Right cardiac atrium (tissue), 5 donors: ENCODE measurements at regions not wholly inside any gene's neighbourhood (a gene's known extent, or its start where the extent isn't known, plus 50 kb on each side); places are given as distances from the start of the nearest gene placed in this dataset.

ENCODE experiments used
- ATAC-seq, 2 donors: fragments of 200-7000 bp; cut with Tn5 transposase; one replicate each; pipeline versions ENCODE4 v1.8.0 to v1.9.1; 2020; ENCODE audit warnings: moderate library complexity in 2 of 2, mild to moderate bottlenecking in 1 of 2
- DNase-seq, 3 donors: peaks; one replicate each; pipeline ENCODE4 v3.0.0-alpha.2; 2020
- H3K27ac ChIP-seq: one replicate; pipeline ENCODE4 v1.5.1; 2013; ENCODE audit warnings: mild to moderate bottlenecking, low read length, control low read depth, moderate library complexity
- H3K27me3 ChIP-seq: one replicate; pipeline ENCODE4 v1.6.1; 2013; ENCODE audit not compliant: control insufficient read depth, insufficient read depth
- H3K4me1 ChIP-seq: one replicate; pipeline ENCODE4 v1.6.1; 2013; ENCODE audit warnings: low read length; ENCODE audit not compliant: control insufficient read depth, insufficient read depth
- H3K4me3 ChIP-seq: one replicate; pipeline ENCODE4 v1.5.1; 2013; ENCODE audit warnings: low read length, control low read depth
- H3K9me3 ChIP-seq: one replicate; pipeline ENCODE4 v1.6.1; 2013; ENCODE audit warnings: low read length; ENCODE audit not compliant: control insufficient read depth
- WGBS: extraction: QIAGEN DNeasy Blood & Tissue Kit; methylation state at CpG from one replicate; pipeline ENCODE4 v1.1.7; 2013; 5-methylcytosine and 5-hydroxymethylcytosine counted together
- intact Hi-C, 4 donors: fragments of 100-400 bp; cut with DNase I; formaldehyde crosslinking; loops; one replicate each; pipeline versions ENCODE4 v1.11.0 to v1.14.0; 2022 to 2023
- donor health status: healthy with polysubstance abuse.
- donor health status: DM: no; HTN: yes; CAD: no.
- donor health status: DM: no; HTN: no; CAD: no.
- donor health status: DM: no; HTN: yes; CAD: no; lungs with severe emphysema.
- donor health status: DM: yes; HTN: yes; CAD: no.

GRCh38 chr2:20150110-20150706 lies 74.7 kb downstream of the SDC1 start:
- 91% methylated on average over 5 of the region's 5 CpGs for WGBS
- no peak for ATAC-seq
- Histone ChIP-seq H3K27me3 (no peaks in the 10 kb centered on the region), H3K4me1 (no peaks in the 10 kb centered on the region), H3K9me3 (no peaks in the 10 kb centered on the region), H3K4me3 (no peak overlapping the region), H3K27ac (no peak overlapping the region)
- intact Hi-C loops: no loop called here
- no peak for DNase-seq

GRCh38 chr2:20149703-20150030 lies 75.3 kb downstream of the SDC1 start:
- Histone ChIP-seq H3K4me1 (no peaks in the 10 kb centered on the region), H3K27ac (no peak overlapping the region), H3K9me3 (no peaks in the 10 kb centered on the region), H3K4me3 (no peak overlapping the region), H3K27me3 (no peaks in the 10 kb centered on the region)
- no peak for ATAC-seq
- 75% methylated on average over 5 of the region's 5 CpGs for WGBS
- intact Hi-C loops: no loop called here
- DNase-seq: no peak

GRCh38 chr2:20148923-20149702 lies 75.8 kb downstream of the SDC1 start:
- no peak overlapping the region for H3K27ac ChIP-seq
- no peak overlapping the region for H3K4me3 ChIP-seq
- no peak for ATAC-seq
- WGBS: 59% methylated on average over 12 of the region's 12 CpGs
- intact Hi-C loops: no loop called here
- no peaks in the 10 kb centered on the region for H3K27me3 ChIP-seq
- no peaks in the 10 kb centered on the region for H3K9me3 ChIP-seq
- DNase-seq: no peak
- H3K4me1 ChIP-seq: no peaks in the 10 kb centered on the region

GRCh38 chr2:20148426-20148922 lies 76.5 kb downstream of the SDC1 start:
- ATAC-seq: no peak
- no peak overlapping the region for H3K27ac ChIP-seq
- H3K4me1 ChIP-seq: no peaks in the 10 kb centered on the region
- DNase-seq: no peak
- intact Hi-C loops: no loop called here
- no peak overlapping the region for H3K4me3 ChIP-seq
- 72% methylated on average over 5 of the region's 5 CpGs for WGBS
- no peaks in the 10 kb centered on the region for H3K9me3 ChIP-seq
- no peaks in the 10 kb centered on the region for H3K27me3 ChIP-seq

GRCh38 chr2:20147351-20147750 lies 77.6 kb downstream of the SDC1 start:
- WGBS: 93% methylated on average over 3 of the region's 3 CpGs
- no peaks in the 10 kb centered on the region for H3K9me3 ChIP-seq

GRCh38 chr2:20146401-20146800 lies 78.5 kb downstream of the SDC1 start:
- H3K27ac ChIP-seq: no peak overlapping the region
- no peaks in the 10 kb centered on the region for H3K4me1 ChIP-seq
- DNase-seq: no peak
- no peaks in the 10 kb centered on the region for H3K27me3 ChIP-seq
- ATAC-seq: no peak
- intact Hi-C loops: no loop called here
- H3K9me3 ChIP-seq: no peaks in the 10 kb centered on the region
- 79% methylated on average over 2 of the region's 2 CpGs for WGBS
- no peak overlapping the region for H3K4me3 ChIP-seq

More at GRCh38 chr2:20147351-20147750, 77.6 kb downstream of the SDC1 start:
- DNase-seq (no peak), ATAC-seq (no peak)
- no peak overlapping the region for H3K27ac ChIP-seq
- no peak overlapping the region for H3K4me3 ChIP-seq
- H3K4me1 ChIP-seq: no peaks in the 10 kb centered on the region
- H3K27me3 ChIP-seq: no peaks in the 10 kb centered on the region
- intact Hi-C loops: no loop called here

- Histone ChIP-seq H3K4me3 (no peak overlapping the region), H3K27ac (no peak overlapping the region), H3K9me3 (no peaks in the 10 kb centered on the region), H3K27me3 (no peaks in the 10 kb centered on the region), H3K4me1 (no peaks in the 10 kb centered on the region)
- ATAC-seq (no peak), DNase-seq (peak in 1 of 3 donors; percentile 26)
- 41% methylated on average over 11 of the region's 11 CpGs for WGBS
- intact Hi-C loops: no loop called here
These were observed 79.3 kb downstream of the SDC1 start for GRCh38 chr2:20145497-20146193.

GRCh38 chr2:20144861-20145260 lies 80.1 kb downstream of the SDC1 start:
- Histone ChIP-seq H3K4me1 (no peaks in the 10 kb centered on the region), H3K4me3 (no peak overlapping the region), H3K27ac (no peak overlapping the region), H3K27me3 (no peaks in the 10 kb centered on the region), H3K9me3 (no peaks in the 10 kb centered on the region)
- intact Hi-C loops: no loop called here
- DNase-seq (peak in 1 of 3 donors; percentile 39), ATAC-seq (peak in 1 of 2 donors; percentile 36)
- WGBS: 65% methylated on average over 6 of the region's 6 CpGs

GRCh38 chr2:20144196-20144595 lies 80.7 kb downstream of the SDC1 start:
- Histone ChIP-seq H3K4me1 (no peaks in the 10 kb centered on the region), H3K4me3 (no peak overlapping the region), H3K9me3 (no peaks in the 10 kb centered on the region), H3K27ac (no peak overlapping the region), H3K27me3 (no peaks in the 10 kb centered on the region)
- WGBS: 100% methylated on average over 1 of the region's 1 CpG
- DNase-seq (no peak), ATAC-seq (no peak)
- intact Hi-C loops: no loop called here

GRCh38 chr2:20143263-20143662 lies 81.7 kb downstream of the SDC1 start:
- ATAC-seq: no peak
- no peak for DNase-seq
- no peak overlapping the region for H3K4me3 ChIP-seq
- H3K27ac ChIP-seq: no peak overlapping the region
- WGBS: 74% methylated on average over 5 of the region's 5 CpGs
- H3K27me3 ChIP-seq: no peaks in the 10 kb centered on the region
- intact Hi-C loops: no loop called here
- no peaks in the 10 kb centered on the region for H3K9me3 ChIP-seq
- no peaks in the 10 kb centered on the region for H3K4me1 ChIP-seq

- DNase-seq: no peak
- no peak for ATAC-seq
- Histone ChIP-seq H3K27me3 (no peaks in the 10 kb centered on the region), H3K4me3 (no peak overlapping the region), H3K9me3 (no peaks in the 10 kb centered on the region), H3K27ac (no peak overlapping the region), H3K4me1 (no peaks in the 10 kb centered on the region)
- intact Hi-C loops: no loop called here
- WGBS: 88% methylated on average over 8 of the region's 8 CpGs
These were observed 83.1 kb downstream of the SDC1 start for GRCh38 chr2:20141806-20142205.
